ENCODE measurements at regions not wholly inside any gene's neighbourhood (a gene's known extent, or its start where the extent isn't known, plus 50 kb on each side); places are given as distances from the start of the nearest gene placed in this dataset.

- Histone ChIP-seq H3K27ac (no peak overlapping the region), H3K9me3 (no peaks in the 10 kb centered on the region), H3K36me3 (no peaks in the 10 kb centered on the region), H3K4me1 (no peaks in the 10 kb centered on the region), H3K4me3 (no peak overlapping the region), H3K27me3 (no peaks in the 10 kb centered on the region)
- TF ChIP-seq CTCF (IDR thresholded peaks at IDR 0.05), result no peak
- TF ChIP-seq POLR2A (IDR thresholded peaks at IDR 0.05), result no peak
- TF ChIP-seq POLR2AphosphoS5 (IDR thresholded peaks at IDR 0.05; ENCODE audit: insufficient read depth in 1 of 2, low read depth in 1 of 2), result no peak
- no peak for DNase-seq (ENCODE audit: extremely low spot score in 2 of 2)
- intact Hi-C loops (cut with DNase I), result no loop called here
Observed at GRCh38 chr4:115851918-115852766, 738.7 kb upstream of the NDST4 start.

DNA sequence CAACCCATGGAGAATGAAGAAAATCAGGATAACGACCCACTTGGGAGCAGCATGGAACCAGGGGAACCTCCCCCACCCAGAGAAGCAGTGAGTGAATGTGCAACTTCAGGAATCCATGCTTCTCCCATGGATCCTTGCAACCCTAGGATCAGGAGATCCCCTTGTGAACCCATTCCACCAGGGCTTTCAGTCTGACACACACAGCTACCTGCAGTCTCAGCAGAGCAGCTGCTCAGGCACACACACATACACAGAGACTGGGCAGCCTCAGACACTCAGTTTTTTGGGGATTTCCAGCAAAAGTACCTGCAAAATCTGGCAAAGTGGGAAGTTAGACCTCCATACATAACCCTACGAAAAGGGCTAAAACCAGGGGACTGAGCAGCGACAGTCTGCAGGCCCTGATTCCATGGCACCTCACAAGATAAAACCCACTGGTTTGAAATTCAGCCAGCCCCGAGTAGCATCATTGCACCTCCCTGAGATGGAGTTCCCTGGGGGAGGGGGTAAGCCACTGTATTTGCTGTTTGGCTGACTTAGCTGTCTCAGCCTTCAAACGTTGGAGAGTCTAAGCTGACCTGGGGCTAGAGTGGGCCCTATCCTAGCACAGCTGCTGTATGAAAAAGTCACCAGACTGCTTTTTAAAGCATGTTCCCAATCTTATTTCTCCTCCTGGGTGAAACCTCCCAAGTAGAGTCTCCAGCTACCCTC lies 737.5 kb upstream of the NDST4 start:
- no peak for DNase-seq (ENCODE audit: extremely low spot score in 2 of 2)
- H3K36me3 ChIP-seq, result no peaks in the 10 kb centered on the region
- H3K27me3 ChIP-seq, result no peaks in the 10 kb centered on the region
- no peaks in the 10 kb centered on the region for H3K9me3 ChIP-seq
- intact Hi-C loops (cut with DNase I), result no loop called here
- no peak overlapping the region for H3K4me3 ChIP-seq
- no peak for TF ChIP-seq POLR2A (IDR thresholded peaks at IDR 0.05)
- TF ChIP-seq POLR2AphosphoS5 (IDR thresholded peaks at IDR 0.05; ENCODE audit: insufficient read depth in 1 of 2, low read depth in 1 of 2), result no peak
- TF ChIP-seq CTCF (IDR thresholded peaks at IDR 0.05), result no peak
- no peak overlapping the region for H3K27ac ChIP-seq
- no peaks in the 10 kb centered on the region for H3K4me1 ChIP-seq

DNA sequence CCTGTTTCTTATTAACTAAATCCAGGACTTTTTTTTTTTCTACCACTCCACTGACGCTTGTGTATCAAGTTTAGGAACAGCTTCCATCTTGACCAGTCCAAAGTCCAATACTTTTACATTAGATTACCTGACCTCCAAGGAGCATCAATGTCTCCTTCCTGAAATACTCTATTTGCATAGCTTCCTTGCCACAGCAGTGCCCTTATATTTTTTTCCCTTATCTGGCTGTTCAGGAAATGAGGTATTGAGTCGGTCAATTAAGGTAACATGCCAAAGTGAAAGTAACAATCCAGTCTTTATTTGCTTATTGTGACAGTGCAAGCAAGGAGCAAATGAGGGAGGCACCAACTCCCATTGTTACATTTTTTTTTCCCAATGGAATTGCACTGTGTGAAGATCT lies 730.8 kb upstream of the NDST4 start:
- Histone ChIP-seq H3K9me3 (no peaks in the 10 kb centered on the region), H3K4me3 (no peak overlapping the region), H3K27ac (no peak overlapping the region), H3K27me3 (no peaks in the 10 kb centered on the region), H3K4me1 (no peaks in the 10 kb centered on the region), H3K36me3 (no peaks in the 10 kb centered on the region)
- TF ChIP-seq POLR2AphosphoS5 (IDR thresholded peaks at IDR 0.05; ENCODE audit: insufficient read depth in 1 of 2, low read depth in 1 of 2) (no peak), CTCF (IDR thresholded peaks at IDR 0.05) (no peak), POLR2A (IDR thresholded peaks at IDR 0.05) (no peak)
- DNase-seq (ENCODE audit: extremely low spot score in 2 of 2), result no peak
- intact Hi-C loops (cut with DNase I), result no loop called here

DNA sequence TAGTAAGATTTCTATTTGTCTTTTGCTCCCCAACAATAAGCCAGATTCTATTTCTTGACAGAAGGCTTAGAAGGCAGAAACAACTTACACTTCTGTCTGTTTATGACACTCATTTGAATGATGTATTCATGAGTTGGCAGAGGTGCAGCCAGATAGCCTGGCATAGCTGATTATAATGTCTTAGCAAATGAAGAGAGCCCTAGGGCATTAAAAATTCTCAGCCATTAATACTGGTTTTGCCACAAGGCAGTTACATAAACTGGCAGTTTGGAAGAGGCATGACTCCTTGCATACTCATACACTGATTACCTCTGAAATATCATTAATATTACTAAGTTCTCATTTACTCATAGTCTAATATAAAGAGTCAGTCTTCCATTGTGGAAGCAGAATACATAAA lies 728.5 kb upstream of the NDST4 start:
- no peaks in the 10 kb centered on the region for H3K4me1 ChIP-seq
- no peak for DNase-seq (ENCODE audit: extremely low spot score in 2 of 2)
- H3K4me3 ChIP-seq, result no peak overlapping the region
- H3K9me3 ChIP-seq, result no peaks in the 10 kb centered on the region
- TF ChIP-seq CTCF (IDR thresholded peaks at IDR 0.05) (no peak), POLR2A (IDR thresholded peaks at IDR 0.05) (no peak), POLR2AphosphoS5 (IDR thresholded peaks at IDR 0.05; ENCODE audit: insufficient read depth in 1 of 2, low read depth in 1 of 2) (no peak)
- intact Hi-C loops (cut with DNase I), result no loop called here
- H3K36me3 ChIP-seq, result no peaks in the 10 kb centered on the region
- H3K27me3 ChIP-seq, result no peaks in the 10 kb centered on the region
- H3K27ac ChIP-seq, result no peak overlapping the region

DNA sequence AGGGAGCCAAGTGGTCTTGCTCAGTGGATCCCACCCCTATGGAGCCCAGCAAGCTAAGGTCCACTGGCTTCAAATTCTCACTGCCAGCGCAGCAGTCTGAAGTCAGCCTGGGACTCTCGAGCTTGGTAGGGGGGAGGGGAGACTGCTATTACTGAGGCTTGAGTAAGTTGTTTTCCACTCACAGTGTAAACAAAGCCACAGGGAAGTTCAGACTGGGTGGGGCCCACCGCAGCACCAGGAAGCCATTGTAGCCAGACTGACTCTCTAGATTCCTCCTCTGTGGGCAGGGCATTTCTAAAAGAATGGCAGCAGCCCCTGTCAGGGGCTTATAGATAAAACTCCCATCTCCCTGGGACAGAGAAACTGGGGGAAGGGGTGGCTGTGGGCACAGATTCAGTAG lies 721.0 kb upstream of the NDST4 start:
- Histone ChIP-seq H3K27me3 (no peaks in the 10 kb centered on the region), H3K4me3 (no peak overlapping the region), H3K4me1 (no peaks in the 10 kb centered on the region), H3K27ac (no peak overlapping the region), H3K36me3 (no peaks in the 10 kb centered on the region), H3K9me3 (no peaks in the 10 kb centered on the region)
- no peak for DNase-seq (ENCODE audit: extremely low spot score in 2 of 2)
- TF ChIP-seq CTCF (IDR thresholded peaks at IDR 0.05) (no peak), POLR2AphosphoS5 (IDR thresholded peaks at IDR 0.05; ENCODE audit: insufficient read depth in 1 of 2, low read depth in 1 of 2) (no peak), POLR2A (IDR thresholded peaks at IDR 0.05) (no peak)
- intact Hi-C loops (cut with DNase I), result no loop called here

Data from vagina (tissue), 2 donors.